ENCODE measurements at regions not wholly inside any gene's neighbourhood (a gene's known extent, or its start where the extent isn't known, plus 50 kb on each side); places are given as distances from the start of the nearest gene placed in this dataset.

DNA sequence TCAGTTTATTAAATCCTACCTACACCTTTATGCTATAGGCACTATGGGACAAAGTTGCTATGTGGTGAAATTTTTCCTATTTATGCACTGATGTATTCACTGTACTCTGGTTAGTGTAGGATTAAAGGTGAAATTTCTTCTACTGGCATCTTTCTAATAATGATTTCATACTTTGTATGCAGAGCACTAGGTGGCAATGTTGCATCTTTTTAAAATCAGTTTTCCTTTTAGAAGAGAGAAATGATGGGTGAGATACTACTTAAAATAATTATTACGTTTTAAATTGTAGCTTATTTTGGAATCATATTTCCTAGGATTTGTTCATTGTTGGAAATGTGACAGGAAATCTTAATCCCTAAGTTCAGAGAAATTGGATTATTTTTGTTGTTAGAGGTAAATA, 150.9 kb downstream of the CD8B2 start:
- TF ChIP-seq CTCF (conservative IDR thresholded peaks at IDR 0.05 in 1 of 2, IDR thresholded peaks at IDR 0.05 in 1 of 2; ENCODE audit: extremely low read depth in 1 of 2, insufficient read depth in 1 of 2, low read depth in 1 of 2, low read length in 2 of 2) (peak; percentile 22 to 37), EZH2 (IDR thresholded peaks at IDR 0.05; ENCODE audit: borderline replicate concordance, low read length) (no peak)
